ENCODE measurements at regions not wholly inside any gene's neighbourhood (a gene's known extent, or its start where the extent isn't known, plus 50 kb on each side); places are given as distances from the start of the nearest gene placed in this dataset.

- TF ChIP-seq CHD2 (IDR thresholded peaks at IDR 0.05; ENCODE audit: low read length, partially characterized antibody) (no peak), RFX5 (IDR thresholded peaks at IDR 0.05; ENCODE audit: low read length) (no peak), EZH2phosphoT487 (IDR thresholded peaks at IDR 0.05; ENCODE audit: borderline replicate concordance, low read depth) (no peak), EP300 (IDR thresholded peaks at IDR 0.05; ENCODE audit: borderline replicate concordance in 1 of 2, low read depth in 1 of 2, low read length in 1 of 2) (no peak), FOXJ3 (CRISPR knock-in tag; IDR thresholded peaks at IDR 0.05) (no peak), RCOR1 (IDR thresholded peaks at IDR 0.05; ENCODE audit: low read length) (no peak)
- TF ChIP-seq, protein P1, sequence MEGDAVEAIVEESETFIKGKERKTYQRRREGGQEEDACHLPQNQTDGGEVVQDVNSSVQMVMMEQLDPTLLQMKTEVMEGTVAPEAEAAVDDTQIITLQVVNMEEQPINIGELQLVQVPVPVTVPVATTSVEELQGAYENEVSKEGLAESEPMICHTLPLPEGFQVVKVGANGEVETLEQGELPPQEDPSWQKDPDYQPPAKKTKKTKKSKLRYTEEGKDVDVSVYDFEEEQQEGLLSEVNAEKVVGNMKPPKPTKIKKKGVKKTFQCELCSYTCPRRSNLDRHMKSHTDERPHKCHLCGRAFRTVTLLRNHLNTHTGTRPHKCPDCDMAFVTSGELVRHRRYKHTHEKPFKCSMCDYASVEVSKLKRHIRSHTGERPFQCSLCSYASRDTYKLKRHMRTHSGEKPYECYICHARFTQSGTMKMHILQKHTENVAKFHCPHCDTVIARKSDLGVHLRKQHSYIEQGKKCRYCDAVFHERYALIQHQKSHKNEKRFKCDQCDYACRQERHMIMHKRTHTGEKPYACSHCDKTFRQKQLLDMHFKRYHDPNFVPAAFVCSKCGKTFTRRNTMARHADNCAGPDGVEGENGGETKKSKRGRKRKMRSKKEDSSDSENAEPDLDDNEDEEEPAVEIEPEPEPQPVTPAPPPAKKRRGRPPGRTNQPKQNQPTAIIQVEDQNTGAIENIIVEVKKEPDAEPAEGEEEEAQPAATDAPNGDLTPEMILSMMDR (IDR thresholded peaks at IDR 0.05) = no peak
Measured at GRCh38 chr2:128451084-128452023, 132.7 kb upstream of the HS6ST1 start.

Measured in SK-N-SH (cell line).